SK-N-SH (cell line): ENCODE measurements at regions not wholly inside any gene's neighbourhood (a gene's known extent, or its start where the extent isn't known, plus 50 kb on each side); places are given as distances from the start of the nearest gene placed in this dataset.

Experiments
- CTCF ChIP-seq: fragments of 200-600 bp; sonication (generic); IDR thresholded peaks from 2 replicates; pipeline ENCODE4 v1.6.1; 2017; ENCODE audit warnings: antibody characterized with exemption, mild to moderate bottlenecking, moderate library complexity
- NFIC ChIP-seq: IDR thresholded peaks from 2 replicates; pipeline ENCODE4 v1.4.0; 2012; ENCODE audit warnings: borderline replicate concordance
- TAF1 ChIP-seq: IDR thresholded peaks from 2 replicates; pipeline ENCODE4 v1.6.1; 2012; ENCODE audit warnings: low read depth, mild to moderate bottlenecking, low read length, moderate library complexity, borderline replicate concordance

- TF ChIP-seq NFIC: no peak
- no peak for TF ChIP-seq CTCF
- no peak for TF ChIP-seq TAF1
Observed at GRCh38 chr5:117748336-117748735, 1173.7 kb upstream of the SEMA6A start.
